ENCODE measurements at regions not wholly inside any gene's neighbourhood (a gene's known extent, or its start where the extent isn't known, plus 50 kb on each side); places are given as distances from the start of the nearest gene placed in this dataset.

DNA sequence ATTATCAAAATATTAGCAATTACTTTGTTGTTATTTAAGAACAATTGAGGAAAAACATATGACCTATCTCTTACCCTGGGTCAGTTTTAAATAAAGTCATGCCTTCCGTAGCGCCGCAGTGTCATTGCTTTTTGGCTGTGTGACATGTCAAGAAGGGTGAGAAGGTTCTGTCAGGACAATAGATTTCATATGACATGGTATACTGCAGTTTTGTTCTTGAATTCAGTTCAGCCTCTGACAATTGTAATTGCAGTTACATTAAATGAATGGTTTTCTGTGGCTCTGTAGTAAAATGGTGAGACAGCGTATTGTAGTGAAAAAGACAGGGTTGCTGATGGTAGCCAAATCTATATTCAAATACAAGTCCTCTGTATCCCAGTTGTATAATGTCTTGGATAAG lies 307.2 kb downstream of the CDH2 start:
- no peak for TF ChIP-seq CSDC2 (CRISPR knock-in tag; IDR thresholded peaks at IDR 0.05)
- no peak for TF ChIP-seq CREB5 (CRISPR knock-in tag; IDR thresholded peaks at IDR 0.05; ENCODE audit: low read depth)
- TF ChIP-seq ZNF8 (CRISPR knock-in tag; IDR thresholded peaks at IDR 0.05), result no peak
- no peak for TF ChIP-seq ZC3H10 (CRISPR knock-in tag; IDR thresholded peaks at IDR 0.05)
- TF ChIP-seq OSR1 (CRISPR knock-in tag; IDR thresholded peaks at IDR 0.05), result no peak
- no peak for TF ChIP-seq BACH2 (CRISPR knock-in tag; IDR thresholded peaks at IDR 0.05; ENCODE audit: borderline replicate concordance)
- no peak for TF ChIP-seq RARB (CRISPR knock-in tag; IDR thresholded peaks at IDR 0.05)
- no peak for TF ChIP-seq SNAI2 (CRISPR knock-in tag; IDR thresholded peaks at IDR 0.05)
- no peak for TF ChIP-seq CSRNP3 (CRISPR knock-in tag; IDR thresholded peaks at IDR 0.05)
- no peak for TF ChIP-seq ARNTL (CRISPR knock-in tag; IDR thresholded peaks at IDR 0.05; ENCODE audit: borderline replicate concordance, low read depth)
- TF ChIP-seq ESRRG (CRISPR knock-in tag; IDR thresholded peaks at IDR 0.05), result no peak
- no peak for TF ChIP-seq TCF4 (CRISPR knock-in tag; IDR thresholded peaks at IDR 0.05; ENCODE audit: borderline replicate concordance)
- TF ChIP-seq, protein P1, sequence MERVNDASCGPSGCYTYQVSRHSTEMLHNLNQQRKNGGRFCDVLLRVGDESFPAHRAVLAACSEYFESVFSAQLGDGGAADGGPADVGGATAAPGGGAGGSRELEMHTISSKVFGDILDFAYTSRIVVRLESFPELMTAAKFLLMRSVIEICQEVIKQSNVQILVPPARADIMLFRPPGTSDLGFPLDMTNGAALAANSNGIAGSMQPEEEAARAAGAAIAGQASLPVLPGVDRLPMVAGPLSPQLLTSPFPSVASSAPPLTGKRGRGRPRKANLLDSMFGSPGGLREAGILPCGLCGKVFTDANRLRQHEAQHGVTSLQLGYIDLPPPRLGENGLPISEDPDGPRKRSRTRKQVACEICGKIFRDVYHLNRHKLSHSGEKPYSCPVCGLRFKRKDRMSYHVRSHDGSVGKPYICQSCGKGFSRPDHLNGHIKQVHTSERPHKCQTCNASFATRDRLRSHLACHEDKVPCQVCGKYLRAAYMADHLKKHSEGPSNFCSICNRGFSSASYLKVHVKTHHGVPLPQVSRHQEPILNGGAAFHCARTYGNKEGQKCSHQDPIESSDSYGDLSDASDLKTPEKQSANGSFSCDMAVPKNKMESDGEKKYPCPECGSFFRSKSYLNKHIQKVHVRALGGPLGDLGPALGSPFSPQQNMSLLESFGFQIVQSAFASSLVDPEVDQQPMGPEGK (CRISPR knock-in tag; IDR thresholded peaks at IDR 0.05; ENCODE audit: borderline replicate concordance), result no peak
- no peak for ATAC-seq

DNA sequence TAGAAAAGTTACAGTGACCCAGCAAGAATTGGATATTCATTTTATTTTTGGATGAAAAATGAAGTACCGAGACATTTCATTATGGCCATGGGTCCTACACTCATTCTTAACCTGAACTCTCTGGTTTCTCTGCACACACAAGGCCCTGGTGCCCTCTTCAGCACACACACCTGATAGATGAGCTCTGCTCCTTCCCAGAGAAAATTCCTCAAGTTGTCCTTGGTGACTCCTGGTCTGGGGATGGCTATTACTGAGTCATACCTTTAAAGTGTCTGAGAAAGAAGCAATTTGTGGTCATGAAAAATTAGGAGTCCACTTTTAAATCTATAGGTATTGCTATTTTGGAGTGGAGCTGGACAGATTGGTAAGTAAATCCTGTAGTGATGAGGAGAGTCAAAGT lies 311.5 kb downstream of the CDH2 start:
- ATAC-seq, result no peak
- no peak for TF ChIP-seq SNAI2 (CRISPR knock-in tag; IDR thresholded peaks at IDR 0.05)
- no peak for TF ChIP-seq ARNTL (CRISPR knock-in tag; IDR thresholded peaks at IDR 0.05; ENCODE audit: borderline replicate concordance, low read depth)
- TF ChIP-seq GLIS3 (CRISPR knock-in tag; IDR thresholded peaks at IDR 0.05), result no peak
- TF ChIP-seq ZNF8 (CRISPR knock-in tag; IDR thresholded peaks at IDR 0.05), result no peak
- TF ChIP-seq ZNF565 (CRISPR knock-in tag; conservative IDR thresholded peaks at IDR 0.05; ENCODE audit: low read depth), result no peak

- no peak for ATAC-seq
Observed at GRCh38 chr18:27863780-27864430, 313.0 kb downstream of the CDH2 start.

More at GRCh38 chr18:27863780-27864430, 313.0 kb downstream of the CDH2 start:
- no peak for TF ChIP-seq ZC3H10 (CRISPR knock-in tag; IDR thresholded peaks at IDR 0.05)
- no peak for TF ChIP-seq SNAI2 (CRISPR knock-in tag; IDR thresholded peaks at IDR 0.05)
- TF ChIP-seq ISL1 (CRISPR knock-in tag; IDR thresholded peaks at IDR 0.05), result no peak
- TF ChIP-seq, protein P1 (CRISPR knock-in tag; IDR thresholded peaks at IDR 0.05; ENCODE audit: borderline replicate concordance), result no peak
- TF ChIP-seq, protein P2, sequence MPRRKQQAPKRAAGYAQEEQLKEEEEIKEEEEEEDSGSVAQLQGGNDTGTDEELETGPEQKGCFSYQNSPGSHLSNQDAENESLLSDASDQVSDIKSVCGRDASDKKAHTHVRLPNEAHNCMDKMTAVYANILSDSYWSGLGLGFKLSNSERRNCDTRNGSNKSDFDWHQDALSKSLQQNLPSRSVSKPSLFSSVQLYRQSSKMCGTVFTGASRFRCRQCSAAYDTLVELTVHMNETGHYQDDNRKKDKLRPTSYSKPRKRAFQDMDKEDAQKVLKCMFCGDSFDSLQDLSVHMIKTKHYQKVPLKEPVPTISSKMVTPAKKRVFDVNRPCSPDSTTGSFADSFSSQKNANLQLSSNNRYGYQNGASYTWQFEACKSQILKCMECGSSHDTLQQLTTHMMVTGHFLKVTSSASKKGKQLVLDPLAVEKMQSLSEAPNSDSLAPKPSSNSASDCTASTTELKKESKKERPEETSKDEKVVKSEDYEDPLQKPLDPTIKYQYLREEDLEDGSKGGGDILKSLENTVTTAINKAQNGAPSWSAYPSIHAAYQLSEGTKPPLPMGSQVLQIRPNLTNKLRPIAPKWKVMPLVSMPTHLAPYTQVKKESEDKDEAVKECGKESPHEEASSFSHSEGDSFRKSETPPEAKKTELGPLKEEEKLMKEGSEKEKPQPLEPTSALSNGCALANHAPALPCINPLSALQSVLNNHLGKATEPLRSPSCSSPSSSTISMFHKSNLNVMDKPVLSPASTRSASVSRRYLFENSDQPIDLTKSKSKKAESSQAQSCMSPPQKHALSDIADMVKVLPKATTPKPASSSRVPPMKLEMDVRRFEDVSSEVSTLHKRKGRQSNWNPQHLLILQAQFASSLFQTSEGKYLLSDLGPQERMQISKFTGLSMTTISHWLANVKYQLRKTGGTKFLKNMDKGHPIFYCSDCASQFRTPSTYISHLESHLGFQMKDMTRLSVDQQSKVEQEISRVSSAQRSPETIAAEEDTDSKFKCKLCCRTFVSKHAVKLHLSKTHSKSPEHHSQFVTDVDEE (CRISPR knock-in tag; IDR thresholded peaks at IDR 0.05), result no peak
- no peak for TF ChIP-seq ZFP30 (CRISPR knock-in tag; IDR thresholded peaks at IDR 0.05)
- TF ChIP-seq ZNF565 (CRISPR knock-in tag; conservative IDR thresholded peaks at IDR 0.05; ENCODE audit: low read depth), result no peak
- no peak for TF ChIP-seq ARNTL (CRISPR knock-in tag; IDR thresholded peaks at IDR 0.05; ENCODE audit: borderline replicate concordance, low read depth)
- no peak for TF ChIP-seq OSR1 (CRISPR knock-in tag; IDR thresholded peaks at IDR 0.05)
- TF ChIP-seq CSDC2 (CRISPR knock-in tag; IDR thresholded peaks at IDR 0.05), result no peak
- TF ChIP-seq GLIS3 (CRISPR knock-in tag; IDR thresholded peaks at IDR 0.05), result no peak
- no peak for TF ChIP-seq ZFP3 (CRISPR knock-in tag; IDR thresholded peaks at IDR 0.05)
- TF ChIP-seq RARB (CRISPR knock-in tag; IDR thresholded peaks at IDR 0.05), result no peak
- no peak for TF ChIP-seq CREB5 (CRISPR knock-in tag; IDR thresholded peaks at IDR 0.05; ENCODE audit: low read depth)
- no peak for TF ChIP-seq PPARA (CRISPR knock-in tag; IDR thresholded peaks at IDR 0.05; ENCODE audit: borderline replicate concordance)
- no peak for TF ChIP-seq TCF4 (CRISPR knock-in tag; IDR thresholded peaks at IDR 0.05; ENCODE audit: borderline replicate concordance)
- no peak for TF ChIP-seq TOX (CRISPR knock-in tag; IDR thresholded peaks at IDR 0.05; ENCODE audit: borderline replicate concordance)
- no peak for TF ChIP-seq ZNF70 (CRISPR knock-in tag; IDR thresholded peaks at IDR 0.05)
